ENCODE measurements at regions not wholly inside any gene's neighbourhood (a gene's known extent, or its start where the extent isn't known, plus 50 kb on each side); places are given as distances from the start of the nearest gene placed in this dataset.
"Not testable (repeated sequence)": the region's sequence is repeated elsewhere in the genome, so short reads cannot be mapped to it uniquely, and the experiment has no call there.

GRCh38 chr9:78882481-78882880 lies 585.6 kb downstream of the PSAT1 start:
- DNase-seq = no peak

- no peak for DNase-seq
These were observed 587.8 kb downstream of the PSAT1 start for GRCh38 chr9:78884611-78885150.

- DNase-seq = no peak
These were observed 595.3 kb downstream of the PSAT1 start for GRCh38 chr9:78892182-78892581.

GRCh38 chr9:78892769-78893168 lies 595.8 kb downstream of the PSAT1 start:
- no peak for DNase-seq

- no peak for DNase-seq
These were observed 597.0 kb downstream of the PSAT1 start for GRCh38 chr9:78893774-78894401.

- DNase-seq = no peak
These were observed 599.6 kb downstream of the PSAT1 start for GRCh38 chr9:78896479-78896878.

GRCh38 chr9:78898234-78898633 lies 601.3 kb downstream of the PSAT1 start:
- no peak for DNase-seq

GRCh38 chr9:78899006-78899405 lies 602.1 kb downstream of the PSAT1 start:
- DNase-seq = no peak

GRCh38 chr9:78900500-78900899 lies 603.6 kb downstream of the PSAT1 start:
- no peak for DNase-seq

- DNase-seq = no peak
These were observed 605.1 kb downstream of the PSAT1 start for GRCh38 chr9:78902051-78902450.

- no peak for DNase-seq
These were observed 606.7 kb downstream of the PSAT1 start for GRCh38 chr9:78903581-78903980.

GRCh38 chr9:78904686-78905085 lies 607.8 kb downstream of the PSAT1 start:
- no peak for DNase-seq

- DNase-seq = no peak
These were observed 608.5 kb downstream of the PSAT1 start for GRCh38 chr9:78905387-78905786.

- DNase-seq = no peak
These were observed 609.2 kb downstream of the PSAT1 start for GRCh38 chr9:78905986-78906755.

- DNase-seq = no peak
These were observed 612.6 kb downstream of the PSAT1 start for GRCh38 chr9:78909566-78909965.

GRCh38 chr9:78916884-78917283 lies 620.0 kb downstream of the PSAT1 start:
- not testable (repeated sequence) for DNase-seq

- DNase-seq = no peak
These were observed 622.1 kb downstream of the PSAT1 start for GRCh38 chr9:78918976-78919375.

GRCh38 chr9:78919701-78920100 lies 622.8 kb downstream of the PSAT1 start:
- DNase-seq = peak; percentile 1

GRCh38 chr9:78921341-78921740 lies 624.4 kb downstream of the PSAT1 start:
- DNase-seq = no peak

GRCh38 chr9:78923966-78924659 lies 627.2 kb downstream of the PSAT1 start:
- no peak for DNase-seq

- DNase-seq = no peak
These were observed 630.4 kb downstream of the PSAT1 start for GRCh38 chr9:78927099-78927940.

GRCh38 chr9:78928625-78929405 lies 631.9 kb downstream of the PSAT1 start:
- DNase-seq = no peak

Data from kidney glomerular epithelial cell (primary cell).